HepG2 (cell line): ENCODE measurements at regions not wholly inside any gene's neighbourhood (a gene's known extent, or its start where the extent isn't known, plus 50 kb on each side); places are given as distances from the start of the nearest gene placed in this dataset.

Source experiments
- ATAC-seq: fragments of 200-7000 bp; cut with Tn5 transposase; 3 replicates; pipeline ENCODE4 v1.9.1; 2020; ENCODE audit warnings: mild to moderate bottlenecking, moderate library complexity
- BruUV-seq: library from RNA; stranded (reverse); fragments of 400-500 nt; replicated peaks from 2 replicates; lab custom pipeline; 2021; lab: Mats Ljungman, UMichigan
- CTCF ChIA-PET: fragments of 300-600 bp; formaldehyde crosslinking; extraction: SDS; loops from one replicate; lab custom pipeline; 2021; ENCODE audit warnings: low total read pairs, inconsistent platforms, low intra/inter-chr PET ratio; lab: Yijun Ruan, JAX
- POLR2A ChIA-PET: fragments of 350-600 bp; sonication (Branson Sonifier 250); formaldehyde crosslinking; loops from one replicate; lab custom pipeline; 2020; ENCODE audit warnings: antibody characterized with exemption, inconsistent platforms; lab: Yijun Ruan, JAX
- DNase-seq: peaks from one replicate; pipeline ENCODE4 v3.0.0-alpha.2; 2015; ENCODE audit warnings: low spot score
- FAIRE-seq: peaks from 3 replicates; lab custom pipeline; 2011; peaks lifted over from hg19 to GRCh38; lab: Jason Lieb, UNC
- H2AFZ ChIP-seq: one replicate; pipeline ENCODE4 v1.6.1; 2011; ENCODE audit warnings: low read length, inconsistent platforms
- H3K27ac ChIP-seq: fragments of 300-600 bp; 3 replicates; pipeline ENCODE4 v1.8.0; 2011; ENCODE audit warnings: mixed run types, mild to moderate bottlenecking, mixed read lengths, low read length, inconsistent platforms; ENCODE audit not compliant: insufficient read depth; ENCODE audit errors: extremely low read length
- H3K27me3 ChIP-seq, 2 experiments: fragments of 200-600 bp in 1 of 2; 2 replicates in 1 of 2; 3 replicates in 1 of 2; pipeline versions ENCODE4 v1.6.0 to v1.8.0; 2011; ENCODE audit warnings: low read length in 2 of 2, mild to moderate bottlenecking in 2 of 2, moderate library complexity in 2 of 2, inconsistent platforms in 1 of 2; ENCODE audit not compliant: insufficient read depth in 2 of 2, control insufficient read depth in 1 of 2
- H3K36me3 ChIP-seq, 2 experiments: fragments of 200-600 bp in 1 of 2; replicated peaks in 1 of 2; 2 replicates in 1 of 2; 3 replicates in 1 of 2; pipeline versions ENCODE4 v1.5.1 to v1.8.0; 2011; ENCODE audit warnings: low read length in 2 of 2, inconsistent platforms in 1 of 2; ENCODE audit not compliant: insufficient read depth in 2 of 2, control insufficient read depth in 1 of 2
- H3K4me1 ChIP-seq: 2 replicates; pipeline ENCODE4 v1.5.1; 2012; ENCODE audit warnings: low read length, inconsistent platforms; ENCODE audit not compliant: insufficient read depth
- H3K4me2 ChIP-seq: 2 replicates; pipeline ENCODE4 v1.6.0; 2011; ENCODE audit warnings: low read depth, low read length, inconsistent platforms
- H3K4me3 ChIP-seq, 3 experiments: fragments of 200-600 bp in 1 of 3; sonication (generic), shearing (Covaris generic) in 1 of 3; replicated peaks in 1 of 3; 2 replicates each; pipeline ENCODE4 v1.5.1; 2011 to 2016; ENCODE audit warnings: low read length in 3 of 3, inconsistent platforms in 2 of 3, low read depth in 2 of 3, mild to moderate bottlenecking in 2 of 3, control low read depth in 1 of 3, mixed read lengths in 1 of 3; ENCODE audit not compliant: insufficient read depth in 1 of 3
- H3K79me2 ChIP-seq: one replicate; pipeline ENCODE4 v1.6.1; 2011; ENCODE audit warnings: low read length, inconsistent platforms; ENCODE audit not compliant: insufficient read depth
- H3K9ac ChIP-seq: 2 replicates; pipeline ENCODE4 v1.6.0; 2011; ENCODE audit warnings: mild to moderate bottlenecking, low read depth, low read length, inconsistent platforms; ENCODE audit not compliant: insufficient read depth
- H3K9me3 ChIP-seq: 2 replicates; pipeline ENCODE4 v1.5.1; 2012; ENCODE audit warnings: mild to moderate bottlenecking, low read length
- H4K20me1 ChIP-seq: 2 replicates; pipeline ENCODE4 v1.6.0; 2011; ENCODE audit warnings: inconsistent platforms, mild to moderate bottlenecking, low read length, moderate library complexity; ENCODE audit not compliant: insufficient read depth
- AKNA ChIP-seq: sonication (generic); formaldehyde crosslinking; IDR thresholded peaks from 2 replicates; pipeline ENCODE4 v1.4.0; 2020; ENCODE audit warnings: missing genetic modification reagents, borderline replicate concordance
- FOXC1 ChIP-seq: sonication (generic); formaldehyde crosslinking; IDR thresholded peaks from 2 replicates; pipeline ENCODE4 v1.8.0; 2022; ENCODE audit warnings: mild to moderate bottlenecking, missing genetic modification reagents, borderline replicate concordance
- HNRNPH1 ChIP-seq: fragments of 200-400 bp; formaldehyde crosslinking; optimal IDR thresholded peaks from 2 replicates; pipeline ENCODE3; 2017; ENCODE audit warnings: mild to moderate bottlenecking, low read depth, low read length
- HOXA3 ChIP-seq: sonication (generic); formaldehyde crosslinking; IDR thresholded peaks from 2 replicates; pipeline ENCODE4 v1.5.0; 2020; ENCODE audit warnings: missing genetic modification reagents
- ZBED4 ChIP-seq: sonication (generic); formaldehyde crosslinking; IDR thresholded peaks from 2 replicates; pipeline ENCODE4 v1.4.0; 2020; ENCODE audit warnings: missing genetic modification reagents, borderline replicate concordance
- ZBTB33 ChIP-seq: sonication (generic); formaldehyde crosslinking; IDR thresholded peaks from 2 replicates; pipeline ENCODE4 v1.4.0; 2020; ENCODE audit warnings: missing genetic modification reagents
- ZFP36 ChIP-seq: fragments of 150-350 bp; IDR thresholded peaks from 2 replicates; pipeline ENCODE4 v1.6.1; 2018; ENCODE audit warnings: borderline replicate concordance, low read length, low read depth; ENCODE audit not compliant: partially characterized antibody
- ZNF331 ChIP-seq: sonication (generic); formaldehyde crosslinking; IDR thresholded peaks from 2 replicates; pipeline ENCODE4 v1.4.0; 2020; ENCODE audit warnings: missing genetic modification reagents
- ZNF572 ChIP-seq: sonication (generic); formaldehyde crosslinking; IDR thresholded peaks from 2 replicates; pipeline ENCODE4 v1.5.1; 2020; ENCODE audit warnings: mild to moderate bottlenecking, missing genetic modification reagents
- ZNF782 ChIP-seq: sonication (generic); formaldehyde crosslinking; IDR thresholded peaks from 2 replicates; pipeline ENCODE4 v1.4.0; 2020; ENCODE audit warnings: missing genetic modification reagents, mild to moderate bottlenecking, borderline replicate concordance
- WGBS: methylation state at CpG from one replicate; pipeline ENCODE4 v1.1.6; 2017; ENCODE audit warnings: low lambda C conversion rate; 5-methylcytosine and 5-hydroxymethylcytosine counted together
- in situ Hi-C: cut with HindIII; loops from 2 replicates; pipeline ENCODE4 v1.10.0; 2017; ENCODE audit warnings: low pct_unique_long_range_greater_than_20kb; ENCODE audit not compliant: extremely low pct_ligation_motif_present
- intact Hi-C: fragments of 100-400 bp; cut with micrococcal nuclease; formaldehyde crosslinking; loops from one replicate; pipeline ENCODE4 v1.10.0; 2022; ENCODE audit not compliant: unreplicated experiment

- WGBS, result 50% methylated on average over 2 of the region's 10 CpGs
- ChIA-PET CTCF (no interaction called here), POLR2A (no interaction called here)
- intact Hi-C loops, result no loop called here
- no peak for TF ChIP-seq ZBTB33 (CRISPR knock-in tag)
- TF ChIP-seq FOXC1 (CRISPR knock-in tag), result no peak
- no peak for TF ChIP-seq ZNF782 (CRISPR knock-in tag)
- TF ChIP-seq ZNF572, result no peak
- no peak for TF ChIP-seq HOXA3
- no peak for TF ChIP-seq ZFP36
- no peak for TF ChIP-seq ZNF331 (CRISPR knock-in tag)
- TF ChIP-seq AKNA (CRISPR knock-in tag), result no peak
- TF ChIP-seq ZBED4 (CRISPR knock-in tag), result no peak
- no peak for TF ChIP-seq HNRNPH1
- Histone ChIP-seq H3K79me2 (no peaks in the 10 kb centered on the region), H3K4me1 (no peaks in the 10 kb centered on the region), H3K27me3 (peaks cover 0 to 2% of the 10 kb centered on the region in 2 experiments; a peak in 1 of 5 replicates), H3K36me3 (no peaks in the 10 kb centered on the region), H3K27ac (no peak overlapping the region), H3K9me3 (no peaks in the 10 kb centered on the region), H3K4me3 (no peak overlapping the region), H2AFZ (no peak overlapping the region), H3K4me2 (no peak overlapping the region), H4K20me1 (no peaks in the 10 kb centered on the region), H3K9ac (no peak overlapping the region)
- BruUV-seq, result no TSS peak
- in situ Hi-C loops, result no loop called here
- no peak for ATAC-seq
- FAIRE-seq, result no peak
- no peak for DNase-seq
These were observed 189.9 kb upstream of the CXCL12 start for GRCh38 chr10:44574596-44575480.
